ENCODE measurements at regions not wholly inside any gene's neighbourhood (a gene's known extent, or its start where the extent isn't known, plus 50 kb on each side); places are given as distances from the start of the nearest gene placed in this dataset.

DNA sequence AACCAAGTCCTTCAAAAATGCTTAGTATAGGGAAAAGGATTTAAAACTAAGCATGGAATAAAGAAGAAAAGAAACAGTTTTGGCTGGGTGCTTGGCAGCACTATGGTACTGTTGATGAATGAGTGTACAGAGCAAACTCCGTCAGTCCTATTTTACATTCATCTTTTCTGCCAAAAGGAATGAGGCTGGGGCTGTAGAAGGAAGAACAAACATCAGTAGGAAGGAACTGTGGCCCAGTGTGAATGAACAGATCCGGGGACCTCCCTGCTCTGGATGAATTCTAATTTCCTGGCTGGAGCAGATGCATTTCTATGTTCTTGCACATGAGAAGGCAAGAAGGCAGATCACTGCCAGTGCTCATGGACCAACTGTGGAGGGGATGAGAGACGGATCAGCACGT is 474.0 kb upstream of the MEIS1 start:
- no TSS peak for BruUV-seq (replicated peaks)
- Mint-ChIP-seq H3K27me3 (ENCODE audit: insufficient read depth, unreplicated experiment) (peaks cover 5% of the 10 kb centered on the region), H3K4me1 (ENCODE audit: insufficient read depth, unreplicated experiment) (no peaks in the 10 kb centered on the region), H3K27ac (ENCODE audit: low read depth, unreplicated experiment) (no peak overlapping the region), H3K9me3 (ENCODE audit: unreplicated experiment) (no peaks in the 10 kb centered on the region), H3K4me3 (ENCODE audit: unreplicated experiment) (no peak overlapping the region), H3K36me3 (ENCODE audit: insufficient read depth, unreplicated experiment) (no peaks in the 10 kb centered on the region)
- ChIA-PET CTCF (no interaction called here), POLR2A (no interaction called here)
- intact Hi-C loops (cut with micrococcal nuclease), result no loop called here
- no peak for DNase-seq (ENCODE audit: unreplicated experiment)
- TF ChIP-seq, protein P1, sequence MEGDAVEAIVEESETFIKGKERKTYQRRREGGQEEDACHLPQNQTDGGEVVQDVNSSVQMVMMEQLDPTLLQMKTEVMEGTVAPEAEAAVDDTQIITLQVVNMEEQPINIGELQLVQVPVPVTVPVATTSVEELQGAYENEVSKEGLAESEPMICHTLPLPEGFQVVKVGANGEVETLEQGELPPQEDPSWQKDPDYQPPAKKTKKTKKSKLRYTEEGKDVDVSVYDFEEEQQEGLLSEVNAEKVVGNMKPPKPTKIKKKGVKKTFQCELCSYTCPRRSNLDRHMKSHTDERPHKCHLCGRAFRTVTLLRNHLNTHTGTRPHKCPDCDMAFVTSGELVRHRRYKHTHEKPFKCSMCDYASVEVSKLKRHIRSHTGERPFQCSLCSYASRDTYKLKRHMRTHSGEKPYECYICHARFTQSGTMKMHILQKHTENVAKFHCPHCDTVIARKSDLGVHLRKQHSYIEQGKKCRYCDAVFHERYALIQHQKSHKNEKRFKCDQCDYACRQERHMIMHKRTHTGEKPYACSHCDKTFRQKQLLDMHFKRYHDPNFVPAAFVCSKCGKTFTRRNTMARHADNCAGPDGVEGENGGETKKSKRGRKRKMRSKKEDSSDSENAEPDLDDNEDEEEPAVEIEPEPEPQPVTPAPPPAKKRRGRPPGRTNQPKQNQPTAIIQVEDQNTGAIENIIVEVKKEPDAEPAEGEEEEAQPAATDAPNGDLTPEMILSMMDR (IDR thresholded peaks at IDR 0.05; ENCODE audit: unreplicated experiment), result no peak

DNA sequence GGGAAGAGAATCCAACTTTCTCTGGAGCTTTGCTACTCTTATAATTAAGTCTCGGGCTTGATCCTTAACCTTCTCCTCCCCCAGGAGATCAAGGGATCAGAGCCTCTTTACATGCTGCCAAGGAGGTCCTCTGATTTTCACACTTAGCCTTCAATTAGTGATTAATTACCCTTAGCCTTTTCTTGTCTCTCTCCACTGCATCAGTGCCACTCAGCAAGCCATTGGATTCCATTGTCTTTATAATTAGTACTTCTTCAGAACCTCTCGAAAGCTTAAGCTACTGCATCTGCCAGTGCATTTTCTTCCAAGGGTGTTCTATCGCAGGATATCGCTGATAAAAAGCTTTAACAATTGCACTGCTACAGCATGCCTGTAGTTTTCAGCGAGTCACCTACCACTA is 477.0 kb upstream of the MEIS1 start:
- intact Hi-C loops (cut with micrococcal nuclease), result no loop called here
- no peak overlapping the region for H3K4me3 Mint-ChIP-seq (ENCODE audit: unreplicated experiment)

DNA sequence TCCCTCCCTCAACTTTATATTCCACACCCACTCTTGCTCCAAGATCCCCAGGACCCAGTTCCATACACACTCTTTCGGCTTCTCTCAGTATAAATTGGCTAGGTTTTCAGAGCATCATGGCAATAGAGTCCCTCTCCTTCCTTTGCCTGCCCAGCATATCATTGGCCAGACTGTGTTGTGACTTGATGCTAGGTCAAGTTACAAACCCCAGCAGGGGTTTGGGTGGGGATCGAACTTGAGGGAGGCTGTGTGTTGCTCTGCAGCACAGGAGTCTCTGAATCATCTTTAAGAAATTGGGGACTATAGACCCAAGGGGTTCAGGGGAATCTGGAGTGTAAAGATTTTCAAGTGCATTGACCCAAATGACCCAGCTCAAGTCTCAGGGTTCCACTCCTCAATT is 477.5 kb upstream of the MEIS1 start:
- ChIA-PET POLR2A (no interaction called here), CTCF (interaction anchor here (0.8 kb wide), 1 partner anchor 17 kb away, joined by 6 read pairs; no protein-coding TSS in a partner anchor)
- Mint-ChIP-seq H3K27me3 (ENCODE audit: insufficient read depth, unreplicated experiment) (no peaks in the 10 kb centered on the region), H3K36me3 (ENCODE audit: insufficient read depth, unreplicated experiment) (no peaks in the 10 kb centered on the region), H3K4me1 (ENCODE audit: insufficient read depth, unreplicated experiment) (no peaks in the 10 kb centered on the region), H3K9me3 (ENCODE audit: unreplicated experiment) (no peaks in the 10 kb centered on the region), H3K4me3 (ENCODE audit: unreplicated experiment) (no peak overlapping the region), H3K27ac (ENCODE audit: low read depth, unreplicated experiment) (no peak overlapping the region)
- no TSS peak for BruUV-seq (replicated peaks)
- TF ChIP-seq, protein P1 (IDR thresholded peaks at IDR 0.05; ENCODE audit: unreplicated experiment), result no peak
- no peak for DNase-seq (ENCODE audit: unreplicated experiment)
- intact Hi-C loops (cut with micrococcal nuclease), result no loop called here

More for the DNA sequence above, 477.0 kb upstream of the MEIS1 start:
- ChIA-PET POLR2A (no interaction called here), CTCF (interaction anchor here (0.8 kb wide), 1 partner anchor 18 kb away, joined by 6 read pairs; no protein-coding TSS in a partner anchor)
- no peak overlapping the region for H3K27ac Mint-ChIP-seq (ENCODE audit: low read depth, unreplicated experiment)
- DNase-seq (ENCODE audit: unreplicated experiment), result no peak
- no peaks in the 10 kb centered on the region for H3K36me3 Mint-ChIP-seq (ENCODE audit: insufficient read depth, unreplicated experiment)
- BruUV-seq (replicated peaks), result no TSS peak
- H3K4me1 Mint-ChIP-seq (ENCODE audit: insufficient read depth, unreplicated experiment), result no peaks in the 10 kb centered on the region
- TF ChIP-seq, protein P1 (IDR thresholded peaks at IDR 0.05; ENCODE audit: unreplicated experiment), result no peak
- no peaks in the 10 kb centered on the region for H3K9me3 Mint-ChIP-seq (ENCODE audit: unreplicated experiment)
- no peaks in the 10 kb centered on the region for H3K27me3 Mint-ChIP-seq (ENCODE audit: insufficient read depth, unreplicated experiment)

DNA sequence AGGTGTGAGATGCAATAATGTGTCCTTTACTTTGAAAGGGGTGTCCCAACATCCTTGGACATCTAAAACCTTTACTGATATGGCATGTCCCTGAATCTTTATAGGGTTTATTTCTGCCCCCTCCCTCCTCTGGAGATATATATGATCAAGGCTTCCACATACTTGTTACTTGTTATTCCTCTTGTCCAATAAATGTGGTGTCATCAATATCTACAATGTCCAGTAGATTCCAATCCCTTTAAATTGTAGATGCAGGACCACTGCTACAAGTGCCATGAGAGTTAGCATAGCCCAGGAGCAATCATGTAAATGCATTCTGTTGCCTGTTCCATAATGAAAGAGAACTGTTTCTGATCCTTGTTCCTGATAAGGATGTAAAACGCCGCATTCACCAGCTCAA is 479.7 kb upstream of the MEIS1 start:
- H3K4me3 Mint-ChIP-seq (ENCODE audit: unreplicated experiment), result no peak overlapping the region
- CTCF ChIA-PET, result interaction anchor here (1.3 kb wide), 1 partner anchor 19 kb away, joined by 5 read pairs; no protein-coding TSS in a partner anchor
- no peaks in the 10 kb centered on the region for H3K9me3 Mint-ChIP-seq (ENCODE audit: unreplicated experiment)
- H3K27ac Mint-ChIP-seq (ENCODE audit: low read depth, unreplicated experiment), result no peak overlapping the region
- DNase-seq (ENCODE audit: unreplicated experiment), result no peak
- no peaks in the 10 kb centered on the region for H3K36me3 Mint-ChIP-seq (ENCODE audit: insufficient read depth, unreplicated experiment)
- no peaks in the 10 kb centered on the region for H3K27me3 Mint-ChIP-seq (ENCODE audit: insufficient read depth, unreplicated experiment)
- no peaks in the 10 kb centered on the region for H3K4me1 Mint-ChIP-seq (ENCODE audit: insufficient read depth, unreplicated experiment)
- TF ChIP-seq, protein P1 (IDR thresholded peaks at IDR 0.05; ENCODE audit: unreplicated experiment), result no peak
- POLR2A ChIA-PET, result no interaction called here
- intact Hi-C loops (cut with micrococcal nuclease), result no loop called here
- no TSS peak for BruUV-seq (replicated peaks)

Measured in MCF 10A (cell line).